OCI-LY1 (cell line): ENCODE measurements at regions not wholly inside any gene's neighbourhood (a gene's known extent, or its start where the extent isn't known, plus 50 kb on each side); places are given as distances from the start of the nearest gene placed in this dataset.

ENCODE experiments used
- H2AFZ ChIP-seq: fragments of 200-600 bp; sonication (generic), shearing (Covaris generic); 2 replicates; pipeline ENCODE4 v1.6.0; 2014; ENCODE audit warnings: antibody characterized with exemption, mild to moderate bottlenecking, low read length
- H3F3A ChIP-seq: fragments of 200-600 bp; sonication (generic), shearing (Covaris generic); 2 replicates; pipeline ENCODE4 v1.6.0; 2014; ENCODE audit warnings: mild to moderate bottlenecking, antibody characterized with exemption, low read length, moderate library complexity; ENCODE audit not compliant: insufficient read depth
- H3K27ac ChIP-seq: fragments of 200-600 bp; sonication (generic); 2 replicates; pipeline ENCODE4 v1.5.1; 2014; ENCODE audit warnings: low read length, mixed run types, mild to moderate bottlenecking, low read depth; ENCODE audit not compliant: poor library complexity, severe bottlenecking
- H3K27me3 ChIP-seq: fragments of 200-600 bp; sonication (generic); 2 replicates; pipeline ENCODE4 v1.6.0; 2014; ENCODE audit warnings: antibody characterized with exemption, mild to moderate bottlenecking, low read length, moderate library complexity; ENCODE audit not compliant: insufficient read depth
- H3K36me3 ChIP-seq: fragments of 200-600 bp; sonication (generic); 2 replicates; pipeline ENCODE4 v1.6.1; 2014; ENCODE audit warnings: mild to moderate bottlenecking, antibody characterized with exemption, low read length, moderate library complexity, mixed read lengths; ENCODE audit not compliant: insufficient read depth
- H3K4me1 ChIP-seq: fragments of 200-600 bp; sonication (generic); 2 replicates; pipeline ENCODE4 v1.5.1; 2014; ENCODE audit warnings: mild to moderate bottlenecking, low read length, moderate library complexity; ENCODE audit not compliant: insufficient read depth, severe bottlenecking
- H3K4me2 ChIP-seq: fragments of 200-600 bp; sonication (generic), shearing (Covaris generic); 2 replicates; pipeline ENCODE4 v1.6.1; 2014; ENCODE audit warnings: low read length
- H3K4me3 ChIP-seq: fragments of 200-600 bp; sonication (generic); 2 replicates; pipeline ENCODE4 v1.5.1; 2014; ENCODE audit warnings: low read length, low read depth, mild to moderate bottlenecking, mixed read lengths; ENCODE audit not compliant: poor library complexity, severe bottlenecking
- H3K79me2 ChIP-seq: fragments of 200-600 bp; shearing (Covaris generic); 2 replicates; pipeline ENCODE4 v1.6.1; 2016; ENCODE audit warnings: mixed run types, low read length, mixed read lengths; ENCODE audit not compliant: insufficient read depth
- H3K9ac ChIP-seq: fragments of 200-600 bp; sonication (generic), shearing (Covaris generic); 2 replicates; pipeline ENCODE4 v1.6.1; 2014; ENCODE audit warnings: mild to moderate bottlenecking, low read length, mixed read lengths
- H3K9me2 ChIP-seq: fragments of 200-600 bp; sonication (generic), shearing (Covaris generic); 2 replicates; pipeline ENCODE4 v1.6.1; 2014; ENCODE audit warnings: low read depth, mild to moderate bottlenecking, low read length, mixed read lengths
- H3K9me3 ChIP-seq: fragments of 200-600 bp; shearing (Covaris generic); 2 replicates; pipeline ENCODE4 v1.6.1; 2014; ENCODE audit warnings: low read length, mixed read lengths
- H4K20me1 ChIP-seq: fragments of 200-600 bp; sonication (generic), shearing (Covaris generic); 2 replicates; pipeline ENCODE4 v1.6.0; 2016; ENCODE audit warnings: mild to moderate bottlenecking, low read length; ENCODE audit not compliant: insufficient read depth
- CTCF ChIP-seq: fragments of 200-600 bp; sonication (generic), shearing (Covaris generic); IDR thresholded peaks from 2 replicates; pipeline ENCODE4 v1.5.1; 2017; ENCODE audit warnings: mild to moderate bottlenecking, antibody characterized with exemption, low read length, moderate library complexity, mixed read lengths
- EZH2 ChIP-seq: fragments of 200-600 bp; sonication (generic), shearing (Covaris generic); IDR thresholded peaks from 2 replicates; pipeline ENCODE4 v1.8.0; 2017; ENCODE audit warnings: borderline replicate concordance, mixed run types, mild to moderate bottlenecking, antibody characterized with exemption, low read length, moderate library complexity, mixed read lengths

- Histone ChIP-seq H3K36me3 (no peaks in the 10 kb centered on the region), H3K4me2 (no peak overlapping the region), H3K9me2 (no peaks in the 10 kb centered on the region)
These were observed 197.4 kb upstream of the RGMA start for GRCh38 chr15:93286446-93286845.

GRCh38 chr15:93283854-93284253 is 194.8 kb upstream of the RGMA start:
- H3K36me3 ChIP-seq, result no peaks in the 10 kb centered on the region

More at GRCh38 chr15:93286446-93286845, 197.4 kb upstream of the RGMA start:
- no peaks in the 10 kb centered on the region for H4K20me1 ChIP-seq
- H3K27me3 ChIP-seq, result 0 out of 2 replicates have a peak, but pooled peaks cover 5% of the 10 kb centered on the region
- H3K79me2 ChIP-seq, result no peaks in the 10 kb centered on the region
- H2AFZ ChIP-seq, result no peak overlapping the region
- H3K9me3 ChIP-seq, result no peaks in the 10 kb centered on the region
- no peak overlapping the region for H3K9ac ChIP-seq
- no peaks in the 10 kb centered on the region for H3K4me1 ChIP-seq
- H3F3A ChIP-seq, result no peaks in the 10 kb centered on the region
- TF ChIP-seq CTCF (no peak), EZH2 (no peak)
- H3K4me3 ChIP-seq, result no peak overlapping the region
- H3K27ac ChIP-seq, result no peak overlapping the region

GRCh38 chr15:93282808-93283207 is 193.8 kb upstream of the RGMA start:
- H3K9ac ChIP-seq, result no peak overlapping the region
- no peaks in the 10 kb centered on the region for H4K20me1 ChIP-seq
- H2AFZ ChIP-seq, result no peak overlapping the region
- no peaks in the 10 kb centered on the region for H3K4me1 ChIP-seq
- H3K4me2 ChIP-seq, result no peak overlapping the region
- no peaks in the 10 kb centered on the region for H3K9me2 ChIP-seq
- H3F3A ChIP-seq, result no peaks in the 10 kb centered on the region
- no peak overlapping the region for H3K4me3 ChIP-seq
- TF ChIP-seq CTCF (no peak), EZH2 (no peak)
- no peaks in the 10 kb centered on the region for H3K79me2 ChIP-seq
- no peaks in the 10 kb centered on the region for H3K27me3 ChIP-seq
- H3K36me3 ChIP-seq, result no peaks in the 10 kb centered on the region
- no peaks in the 10 kb centered on the region for H3K9me3 ChIP-seq
- no peak overlapping the region for H3K27ac ChIP-seq

More at GRCh38 chr15:93283854-93284253, 194.8 kb upstream of the RGMA start:
- no peak overlapping the region for H3K4me3 ChIP-seq
- no peaks in the 10 kb centered on the region for H3K4me1 ChIP-seq
- no peaks in the 10 kb centered on the region for H3K27me3 ChIP-seq
- H3K4me2 ChIP-seq, result no peak overlapping the region
- no peak overlapping the region for H2AFZ ChIP-seq
- H3K9me3 ChIP-seq, result no peaks in the 10 kb centered on the region
- no peaks in the 10 kb centered on the region for H3K79me2 ChIP-seq
- no peaks in the 10 kb centered on the region for H4K20me1 ChIP-seq
- H3K9me2 ChIP-seq, result no peaks in the 10 kb centered on the region
- no peak overlapping the region for H3K27ac ChIP-seq
- TF ChIP-seq CTCF, result no peak
- no peak for TF ChIP-seq EZH2
- H3K9ac ChIP-seq, result no peak overlapping the region
- H3F3A ChIP-seq, result no peaks in the 10 kb centered on the region
